Epidermal melanocyte (primary cell): ENCODE measurements at regions not wholly inside any gene's neighbourhood (a gene's known extent, or its start where the extent isn't known, plus 50 kb on each side); places are given as distances from the start of the nearest gene placed in this dataset.
"Not testable (repeated sequence)": the region's sequence is repeated elsewhere in the genome, so short reads cannot be mapped to it uniquely, and the experiment has no call there.

Experiments
- DNase-seq: peaks from one replicate; pipeline ENCODE4 v3.0.0; 2011; ENCODE audit warnings: low spot score; ENCODE audit not compliant: insufficient read length

DNA sequence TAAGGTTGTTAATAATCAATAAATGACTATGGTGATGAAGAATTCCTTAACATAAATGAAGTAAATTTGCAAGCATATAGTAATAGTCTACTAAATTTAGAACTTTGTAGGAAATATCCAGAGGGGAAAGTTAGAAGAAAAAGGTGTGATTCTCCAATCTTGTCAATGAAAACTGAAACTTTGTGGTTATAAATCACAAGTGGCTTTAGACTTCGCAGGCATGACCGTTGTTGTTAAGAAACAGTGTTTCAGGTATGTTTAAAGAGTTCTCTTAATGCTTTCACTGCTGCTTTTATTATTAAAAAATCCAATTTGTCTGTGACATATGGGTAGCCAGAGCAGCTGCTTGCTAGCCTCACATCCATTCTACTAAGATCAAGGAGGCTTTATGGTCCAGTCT lies 475.6 kb upstream of the ADGRB3 start:
- no peak for DNase-seq

DNA sequence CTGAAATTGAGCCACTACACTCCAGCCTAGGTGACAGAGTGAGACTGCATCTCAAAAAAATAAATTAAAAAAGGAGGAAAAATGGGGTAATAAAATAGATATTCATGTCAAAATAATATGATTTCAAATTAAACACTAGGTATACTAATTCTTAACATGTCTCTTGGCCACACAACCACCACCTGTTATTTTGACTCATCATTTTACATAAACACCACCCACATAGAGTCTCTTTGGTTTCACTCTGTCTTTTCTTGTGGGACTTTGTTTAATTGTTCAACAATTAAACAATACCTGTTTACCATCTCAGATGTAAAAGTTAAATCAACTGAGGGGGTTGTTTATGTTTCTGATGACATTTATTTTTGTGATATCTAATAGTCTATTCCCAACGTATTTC lies 476.8 kb upstream of the ADGRB3 start:
- no peak for DNase-seq

DNA sequence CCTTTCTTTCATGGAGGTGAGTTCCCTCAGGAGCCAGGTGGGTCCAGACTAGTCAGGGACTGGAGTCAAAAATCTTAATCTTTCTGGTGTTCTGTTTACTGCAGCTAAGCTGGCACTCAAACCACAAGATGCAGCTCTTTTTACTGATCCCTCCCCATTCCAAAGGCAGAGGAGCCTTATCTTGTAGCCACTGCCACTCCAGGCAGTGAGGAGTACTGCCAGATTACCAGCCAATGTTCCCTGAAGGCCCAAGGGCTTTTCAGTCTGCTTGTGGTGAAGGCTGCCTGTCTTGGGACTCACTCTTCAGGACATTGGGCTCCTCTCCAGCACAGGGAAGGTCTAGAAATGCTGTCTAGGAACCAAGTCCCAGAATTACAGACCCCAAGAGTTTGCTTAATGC lies 490.4 kb upstream of the ADGRB3 start:
- DNase-seq, result no peak

DNA sequence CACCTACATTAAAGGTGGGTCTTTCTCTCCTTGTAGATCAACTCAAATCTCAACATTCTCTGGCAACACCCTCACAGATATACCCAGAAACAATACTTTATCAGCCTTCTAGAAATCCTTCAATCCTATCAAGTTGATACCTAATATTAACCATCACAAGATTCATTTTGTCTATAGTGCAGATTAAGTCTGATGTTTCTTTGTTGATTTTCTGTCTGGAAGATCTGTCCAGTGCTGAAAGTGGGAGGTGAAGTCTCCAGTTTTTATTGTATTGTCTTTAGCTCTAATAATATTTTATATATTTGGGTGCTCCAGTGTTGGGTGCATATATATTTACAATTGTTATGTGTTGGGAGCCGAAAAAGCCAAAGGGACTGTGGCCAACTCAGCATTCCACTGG lies 493.9 kb upstream of the ADGRB3 start:
- no peak for DNase-seq

DNA sequence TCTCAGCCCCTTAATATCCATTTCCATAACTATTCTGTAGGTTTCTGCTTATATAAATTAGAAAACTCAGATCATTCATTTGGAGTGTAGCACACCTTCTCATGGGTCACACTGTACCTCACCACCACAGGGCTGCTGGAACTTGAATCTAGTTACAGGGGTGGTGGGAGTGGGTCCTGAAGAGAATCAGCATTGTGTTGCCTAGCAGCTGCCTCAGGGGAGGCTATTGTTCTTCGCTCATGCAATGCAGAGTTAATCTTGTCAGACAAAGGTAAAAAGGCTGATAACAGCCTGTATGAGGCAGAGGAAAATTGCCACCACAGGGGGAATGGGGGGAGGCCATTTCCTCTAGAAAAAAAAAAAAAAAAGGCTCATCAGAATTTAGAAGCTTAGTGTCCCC lies 496.0 kb upstream of the ADGRB3 start:
- no peak for DNase-seq

DNA sequence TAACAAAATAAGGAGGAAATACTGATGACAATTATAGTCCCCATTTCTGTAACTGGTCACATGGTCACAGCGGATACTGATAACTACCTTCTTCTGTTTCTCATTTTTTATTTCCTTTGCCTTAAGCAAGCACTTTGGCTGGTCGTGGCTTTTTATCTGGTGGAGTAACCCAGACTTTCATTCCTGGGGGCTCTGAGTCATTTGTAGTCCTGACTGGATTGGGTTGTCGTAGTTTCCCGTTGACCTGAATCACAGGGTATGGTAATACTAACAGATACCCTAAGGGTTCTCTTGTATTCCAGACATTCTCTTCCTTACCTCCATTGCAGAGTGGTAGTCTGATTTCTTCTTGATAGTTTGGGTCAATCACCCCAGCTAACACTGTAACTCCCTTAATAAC lies 500.3 kb upstream of the ADGRB3 start:
- no peak for DNase-seq

DNA sequence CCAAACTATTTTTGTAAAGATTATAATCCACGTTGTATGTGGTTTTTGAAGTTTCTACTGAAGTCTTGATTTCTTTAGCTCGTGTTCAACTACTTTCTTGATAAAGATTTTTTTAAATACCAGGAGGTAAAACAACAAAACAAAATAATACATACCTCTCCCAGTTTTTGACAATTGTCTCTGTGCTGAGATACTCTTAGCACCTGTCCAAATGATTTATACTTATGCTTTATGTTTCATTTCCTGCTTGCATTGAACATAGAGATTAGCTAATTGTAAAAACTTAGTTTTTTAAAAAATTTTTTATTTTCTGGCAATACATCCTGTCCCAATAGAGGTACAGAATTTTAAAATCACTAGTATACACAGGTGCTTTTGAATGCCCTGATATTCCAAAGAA lies 506.9 kb upstream of the ADGRB3 start:
- DNase-seq, result no peak

DNA sequence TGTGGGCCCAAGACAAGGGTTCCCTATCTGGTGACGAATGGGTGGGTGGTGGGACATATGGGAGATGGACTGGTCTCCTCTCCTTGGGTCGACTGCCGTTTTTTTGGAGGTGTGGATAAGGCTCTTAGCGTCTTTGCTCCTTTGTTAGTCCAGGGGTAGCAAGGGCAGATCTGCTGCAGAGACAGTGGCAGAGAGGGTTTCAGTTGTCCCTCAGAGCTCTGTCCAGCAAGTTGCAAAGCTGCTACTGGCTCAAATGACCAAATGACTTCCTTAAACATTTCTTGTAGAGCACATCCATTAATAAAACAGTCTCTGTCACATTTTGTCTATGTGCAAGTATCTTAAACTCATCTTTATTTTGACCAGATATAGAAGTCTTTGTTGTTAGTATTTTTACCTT lies 508.0 kb upstream of the ADGRB3 start:
- no peak for DNase-seq

DNA sequence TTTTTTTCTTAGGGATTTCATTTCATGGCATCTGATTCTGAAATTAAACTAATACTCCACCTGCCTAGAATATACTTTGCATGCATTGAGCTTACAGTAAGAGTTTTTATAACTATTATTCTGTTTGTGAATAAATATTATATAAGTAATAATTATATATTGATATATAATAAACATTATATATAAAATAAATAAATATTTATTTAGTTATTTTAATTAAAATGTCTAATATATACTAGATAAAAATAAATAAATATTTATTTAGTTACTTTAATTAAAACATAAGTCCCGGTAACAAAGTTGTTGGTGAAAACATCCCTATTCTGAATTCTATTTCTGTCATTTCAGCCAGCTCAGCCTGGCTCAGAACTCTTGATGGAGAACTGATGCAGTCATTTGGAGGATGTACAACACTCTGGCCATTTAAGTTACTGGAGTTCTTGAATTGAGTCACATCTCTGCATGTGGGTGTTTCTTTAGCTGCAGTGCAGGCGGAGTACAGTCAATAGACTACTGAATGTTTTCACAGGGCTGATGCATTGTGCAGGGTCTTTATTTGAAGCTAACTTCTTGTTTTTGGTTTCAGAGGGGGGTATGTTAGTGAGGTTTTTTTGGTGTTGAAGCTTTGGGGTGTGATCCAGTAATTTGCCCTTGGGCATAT lies 508.9 kb upstream of the ADGRB3 start:
- no peak for DNase-seq

DNA sequence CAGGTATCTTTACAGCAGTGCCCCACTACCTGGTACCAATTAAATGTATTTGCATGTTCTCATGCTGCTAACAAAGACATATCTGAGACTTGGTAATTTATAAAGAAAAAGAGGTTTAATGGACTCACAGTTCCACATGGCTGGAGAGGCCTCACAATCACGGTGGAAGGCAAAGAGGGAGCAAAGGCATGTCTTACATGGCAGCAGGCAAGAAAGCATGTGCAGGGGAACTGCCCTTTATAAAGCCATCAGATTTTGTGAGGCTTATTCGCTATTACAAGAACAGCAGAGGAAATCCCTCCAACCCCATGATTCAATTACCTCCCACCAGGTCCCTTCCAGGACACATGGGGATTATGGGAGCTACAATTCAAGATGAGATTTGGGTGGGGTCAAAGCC lies 512.1 kb upstream of the ADGRB3 start:
- not testable (repeated sequence) for DNase-seq

DNA sequence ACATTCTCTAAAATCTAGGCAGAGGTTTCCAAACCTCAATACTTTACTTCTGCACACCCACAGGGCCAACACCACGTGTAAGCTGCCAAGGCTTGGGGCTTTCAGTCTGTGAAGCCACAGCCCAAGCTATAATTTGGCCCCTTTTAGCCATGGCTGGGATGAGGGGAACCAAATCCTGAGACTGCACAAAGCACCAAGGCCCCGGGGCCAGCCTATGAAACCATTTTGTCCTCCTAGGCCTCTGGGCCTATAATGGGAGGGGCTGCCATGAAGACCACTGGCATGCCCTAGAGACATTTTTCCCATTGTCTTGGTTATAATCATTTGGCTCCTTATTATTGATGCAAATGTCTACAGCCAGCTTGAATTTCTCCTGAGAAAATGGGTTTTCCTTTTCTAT lies 513.0 kb upstream of the ADGRB3 start:
- no peak for DNase-seq

DNA sequence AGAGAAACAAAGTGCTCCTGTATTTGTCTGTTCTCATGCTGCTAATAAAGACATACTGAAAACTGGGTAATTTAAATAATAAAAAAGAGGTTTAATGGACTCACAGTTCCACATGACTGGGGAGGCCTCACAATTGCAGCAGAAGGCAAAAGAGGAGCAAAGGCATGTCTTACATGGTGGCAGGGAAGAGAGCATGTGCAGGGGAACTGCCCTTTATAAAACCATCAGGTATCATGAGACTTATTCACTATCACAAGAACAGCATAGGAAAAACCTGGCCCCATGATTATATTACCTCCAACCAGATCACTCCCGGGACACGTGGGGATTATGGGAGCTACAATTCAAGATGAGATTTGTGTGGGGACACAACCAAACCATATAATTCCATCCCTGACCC lies 514.1 kb upstream of the ADGRB3 start:
- not testable (repeated sequence) for DNase-seq

DNA sequence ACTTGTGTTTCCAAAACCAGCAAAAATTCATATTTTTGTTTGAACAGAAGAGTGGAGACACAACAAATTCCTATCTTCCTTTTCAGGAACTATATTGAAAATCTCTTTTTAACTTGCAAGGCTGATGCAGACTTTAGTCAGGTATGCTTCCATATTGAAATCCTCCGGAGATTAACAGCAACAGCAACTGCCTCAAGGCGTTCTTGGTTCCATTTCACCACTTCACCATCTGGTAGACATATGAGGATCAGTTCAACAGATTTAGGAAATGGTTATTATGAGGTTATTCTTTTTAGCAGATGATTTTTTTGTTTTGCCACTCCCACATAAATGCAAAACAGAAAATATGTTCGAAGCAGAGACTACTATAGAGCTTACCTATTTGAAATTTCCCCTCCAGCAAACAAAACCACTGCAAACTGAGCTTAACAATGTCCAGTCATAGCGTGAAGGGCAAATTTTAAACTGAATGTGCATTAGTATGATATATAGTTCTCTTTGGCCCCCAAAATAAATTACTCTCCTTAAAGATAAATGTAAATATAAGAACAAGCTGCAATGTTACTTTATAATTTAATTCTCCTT lies 520.5 kb upstream of the ADGRB3 start:
- no peak for DNase-seq

DNA sequence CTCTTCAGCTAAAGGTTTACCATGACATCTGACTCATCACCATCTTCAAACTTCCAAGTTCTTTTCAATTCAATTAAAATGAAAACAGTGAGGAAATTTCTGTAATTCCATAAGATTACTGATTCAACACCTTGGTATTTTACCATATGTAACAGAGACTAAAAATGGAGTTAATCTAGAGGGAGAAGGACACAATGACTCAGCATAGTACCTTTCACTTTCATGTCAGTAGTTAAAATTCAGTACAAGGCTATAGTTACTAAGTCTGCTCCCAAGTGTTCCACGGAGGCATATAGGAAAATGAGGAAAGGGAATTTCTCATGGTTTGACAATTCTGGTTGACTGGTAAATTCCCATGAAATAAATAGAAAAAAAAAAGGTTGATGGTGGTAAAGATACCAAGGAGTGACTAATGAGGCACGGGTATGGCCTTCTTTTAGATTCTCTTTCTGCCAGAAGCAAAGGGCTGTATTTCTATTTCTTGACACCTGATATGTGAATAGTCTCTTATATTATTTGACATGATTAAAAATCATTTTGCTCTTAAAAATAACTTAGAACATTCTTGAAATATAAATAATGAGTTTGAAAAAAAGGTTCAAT lies 526.7 kb upstream of the ADGRB3 start:
- DNase-seq, result no peak

DNA sequence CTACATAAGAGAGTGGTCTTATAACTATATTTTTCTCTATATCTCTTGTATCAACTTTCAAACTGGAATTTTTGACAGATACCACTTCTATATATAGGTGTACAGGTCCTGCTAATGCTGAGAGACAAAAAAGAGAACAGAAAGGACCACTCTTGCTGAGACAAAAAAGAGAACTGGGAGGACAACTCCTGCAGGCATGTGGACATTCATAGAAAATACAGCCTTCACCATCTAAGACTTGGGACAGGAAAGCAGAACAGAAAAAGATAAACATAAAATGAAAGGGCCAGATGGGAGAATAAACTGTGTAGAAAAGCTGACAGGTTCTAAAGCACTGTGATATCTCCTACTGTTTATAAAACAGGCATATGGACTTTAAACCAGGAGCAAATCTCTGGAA lies 541.0 kb upstream of the ADGRB3 start:
- no peak for DNase-seq

DNA sequence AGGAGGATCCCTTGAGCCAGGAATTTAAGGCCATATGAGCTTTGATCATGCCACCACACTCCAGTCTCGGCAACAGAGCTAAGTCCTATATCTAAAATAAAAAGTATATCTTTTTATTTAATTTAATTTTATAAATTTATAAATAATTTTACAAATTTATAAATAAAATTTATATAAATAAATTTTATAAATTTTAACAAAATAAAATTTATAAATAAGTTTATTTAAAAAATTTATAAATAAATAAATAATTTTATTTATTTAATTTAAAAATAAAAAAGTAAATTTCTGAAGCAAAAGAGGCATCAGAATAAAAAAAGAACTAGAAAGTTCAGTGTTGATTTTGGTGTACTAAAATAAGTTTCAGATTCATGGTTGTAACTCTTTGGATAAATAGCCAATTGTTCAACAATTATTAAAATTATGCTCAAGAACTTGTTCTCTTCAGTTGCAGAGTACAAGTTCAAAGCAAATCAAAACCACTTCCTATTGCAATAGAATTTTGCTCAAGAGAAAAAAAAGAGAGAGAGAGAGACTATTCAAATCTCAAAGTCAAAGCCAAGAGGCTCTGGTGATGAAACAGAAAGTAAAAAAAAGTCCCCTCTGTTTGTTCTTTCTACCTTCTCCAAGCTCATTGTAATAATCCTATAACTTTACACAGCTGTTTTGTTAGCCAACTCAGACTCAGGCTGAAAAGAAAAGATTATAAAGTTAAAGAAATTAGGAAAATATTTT lies 547.5 kb upstream of the ADGRB3 start:
- no peak for DNase-seq

DNA sequence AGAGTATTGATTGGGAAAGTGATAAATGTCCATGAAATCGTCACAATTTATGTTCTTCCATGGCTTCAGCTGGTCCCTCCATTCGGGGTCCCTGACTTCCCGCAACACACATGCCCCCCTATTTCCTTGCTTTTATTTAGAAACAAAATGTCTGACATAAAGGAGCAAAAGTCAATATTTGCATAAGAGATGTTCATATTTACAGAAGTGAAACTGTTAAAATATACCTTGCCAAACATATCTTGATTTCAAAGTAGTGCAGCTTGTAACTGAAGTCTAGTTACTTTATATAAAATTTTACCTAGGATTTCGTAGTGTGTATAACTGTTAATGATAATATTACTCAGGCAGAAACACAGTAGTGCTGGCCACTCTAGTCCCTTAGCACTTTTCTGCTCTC lies 548.9 kb upstream of the ADGRB3 start:
- no peak for DNase-seq

DNA sequence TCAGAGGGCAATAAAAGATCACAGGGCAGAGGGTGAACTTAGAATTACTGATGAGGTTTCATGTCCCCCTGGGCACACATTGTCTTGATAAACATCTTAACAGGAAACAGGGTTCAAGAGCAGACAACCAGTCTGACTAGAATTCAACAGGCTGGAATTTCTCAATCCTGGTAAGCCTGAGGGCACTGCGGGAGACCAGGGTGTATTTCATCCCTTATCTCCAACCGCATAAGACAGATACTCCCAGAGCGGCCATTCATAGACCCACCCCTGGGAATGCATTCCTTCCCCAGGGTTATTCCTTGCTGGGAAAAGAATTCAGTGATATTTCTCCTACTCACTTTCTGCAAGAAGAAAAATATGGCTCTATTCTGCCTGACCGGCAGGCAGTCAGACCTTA lies 549.5 kb upstream of the ADGRB3 start:
- DNase-seq, result not testable (repeated sequence)

DNA sequence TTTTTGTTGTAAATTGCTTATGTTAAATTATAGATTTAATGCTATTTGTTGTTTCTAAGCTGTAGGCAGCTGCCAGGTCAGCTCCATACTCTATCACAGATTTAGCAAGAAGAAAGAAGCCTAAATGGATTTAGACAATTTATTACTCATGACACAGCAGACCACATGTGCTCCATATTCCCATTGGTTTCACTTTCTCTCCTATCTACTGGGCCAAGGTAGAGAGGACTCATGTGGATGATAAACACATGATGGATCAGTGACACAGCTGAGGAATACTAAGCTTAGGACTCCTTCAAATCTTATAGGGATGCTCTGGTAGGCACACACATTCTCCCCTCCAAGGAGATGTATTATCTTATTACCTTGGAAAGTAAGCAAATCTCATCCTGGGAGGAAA lies 553.0 kb upstream of the ADGRB3 start:
- DNase-seq, result no peak

DNA sequence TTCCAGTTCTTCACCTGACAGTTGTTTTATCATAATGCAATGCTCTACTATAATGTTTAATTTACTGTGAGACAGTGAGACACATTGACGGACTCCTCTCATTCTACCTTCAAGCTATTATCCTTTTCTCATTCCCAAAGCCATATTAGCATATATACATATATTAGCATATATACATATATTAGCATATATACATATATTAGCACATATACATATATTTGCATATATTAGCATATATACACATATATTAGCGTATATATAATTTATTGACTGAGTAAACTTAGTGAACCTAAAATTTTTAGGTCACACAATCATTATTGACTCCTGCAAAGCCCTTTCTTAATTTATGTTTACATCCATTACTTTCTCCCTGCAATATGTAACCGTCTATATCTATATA lies 555.0 kb upstream of the ADGRB3 start:
- DNase-seq, result no peak

DNA sequence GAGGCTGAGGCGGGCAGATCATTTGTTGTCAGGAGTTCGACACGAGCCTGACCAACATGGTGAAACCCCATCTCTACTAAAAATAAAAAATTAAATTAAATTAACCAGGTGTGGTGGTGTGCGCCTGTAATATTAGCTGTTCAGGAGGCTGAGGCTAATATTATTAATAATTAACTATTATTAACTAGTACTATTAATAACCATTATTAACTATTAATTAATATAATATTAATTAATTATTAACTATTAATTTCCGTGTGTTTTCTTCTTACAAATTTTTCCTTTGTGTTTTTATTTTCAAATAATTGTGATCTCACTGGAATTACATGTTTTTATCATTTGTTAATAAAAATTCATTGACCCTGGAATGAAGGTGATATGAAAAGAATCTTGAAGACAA lies 557.4 kb upstream of the ADGRB3 start:
- DNase-seq, result no peak

DNA sequence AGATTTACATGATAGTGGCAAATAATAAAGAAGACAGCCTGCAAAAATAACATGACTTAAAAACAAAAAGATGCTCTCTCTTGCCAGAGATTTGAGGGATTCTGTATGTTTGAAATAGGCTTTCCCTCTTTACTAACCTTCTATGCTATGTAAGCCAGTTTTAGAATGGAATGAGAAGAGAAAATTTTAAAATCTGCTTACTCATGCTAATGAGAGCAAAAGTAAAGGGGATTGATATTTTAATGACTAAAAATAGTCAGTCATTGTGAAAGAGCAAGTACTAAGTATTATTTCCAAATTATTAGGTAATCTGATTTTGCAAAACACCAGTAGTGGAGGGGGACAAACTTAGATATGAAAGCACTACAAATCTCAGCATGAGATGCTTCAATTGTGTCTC lies 563.3 kb upstream of the ADGRB3 start:
- DNase-seq, result no peak
